ENCODE measurements at regions not wholly inside any gene's neighbourhood (a gene's known extent, or its start where the extent isn't known, plus 50 kb on each side); places are given as distances from the start of the nearest gene placed in this dataset.

- Histone ChIP-seq H3K27ac (no peak overlapping the region), H3K4me3 (no peak overlapping the region), H3K4me1 (peaks cover under 1% of the 10 kb centered on the region), H3K36me3 (no peaks in the 10 kb centered on the region), H3K9me3 (no peaks in the 10 kb centered on the region), H3K27me3 (no peaks in the 10 kb centered on the region)
- TF ChIP-seq, protein P1, sequence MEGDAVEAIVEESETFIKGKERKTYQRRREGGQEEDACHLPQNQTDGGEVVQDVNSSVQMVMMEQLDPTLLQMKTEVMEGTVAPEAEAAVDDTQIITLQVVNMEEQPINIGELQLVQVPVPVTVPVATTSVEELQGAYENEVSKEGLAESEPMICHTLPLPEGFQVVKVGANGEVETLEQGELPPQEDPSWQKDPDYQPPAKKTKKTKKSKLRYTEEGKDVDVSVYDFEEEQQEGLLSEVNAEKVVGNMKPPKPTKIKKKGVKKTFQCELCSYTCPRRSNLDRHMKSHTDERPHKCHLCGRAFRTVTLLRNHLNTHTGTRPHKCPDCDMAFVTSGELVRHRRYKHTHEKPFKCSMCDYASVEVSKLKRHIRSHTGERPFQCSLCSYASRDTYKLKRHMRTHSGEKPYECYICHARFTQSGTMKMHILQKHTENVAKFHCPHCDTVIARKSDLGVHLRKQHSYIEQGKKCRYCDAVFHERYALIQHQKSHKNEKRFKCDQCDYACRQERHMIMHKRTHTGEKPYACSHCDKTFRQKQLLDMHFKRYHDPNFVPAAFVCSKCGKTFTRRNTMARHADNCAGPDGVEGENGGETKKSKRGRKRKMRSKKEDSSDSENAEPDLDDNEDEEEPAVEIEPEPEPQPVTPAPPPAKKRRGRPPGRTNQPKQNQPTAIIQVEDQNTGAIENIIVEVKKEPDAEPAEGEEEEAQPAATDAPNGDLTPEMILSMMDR (IDR thresholded peaks at IDR 0.05) = no peak
- DNase-seq = no peak
- ATAC-seq = no peak
- intact Hi-C loops (cut with DNase I) = no loop called here
These were observed 248.3 kb upstream of the AFDN start for GRCh38 chr6:167578371-167578901.

DNA sequence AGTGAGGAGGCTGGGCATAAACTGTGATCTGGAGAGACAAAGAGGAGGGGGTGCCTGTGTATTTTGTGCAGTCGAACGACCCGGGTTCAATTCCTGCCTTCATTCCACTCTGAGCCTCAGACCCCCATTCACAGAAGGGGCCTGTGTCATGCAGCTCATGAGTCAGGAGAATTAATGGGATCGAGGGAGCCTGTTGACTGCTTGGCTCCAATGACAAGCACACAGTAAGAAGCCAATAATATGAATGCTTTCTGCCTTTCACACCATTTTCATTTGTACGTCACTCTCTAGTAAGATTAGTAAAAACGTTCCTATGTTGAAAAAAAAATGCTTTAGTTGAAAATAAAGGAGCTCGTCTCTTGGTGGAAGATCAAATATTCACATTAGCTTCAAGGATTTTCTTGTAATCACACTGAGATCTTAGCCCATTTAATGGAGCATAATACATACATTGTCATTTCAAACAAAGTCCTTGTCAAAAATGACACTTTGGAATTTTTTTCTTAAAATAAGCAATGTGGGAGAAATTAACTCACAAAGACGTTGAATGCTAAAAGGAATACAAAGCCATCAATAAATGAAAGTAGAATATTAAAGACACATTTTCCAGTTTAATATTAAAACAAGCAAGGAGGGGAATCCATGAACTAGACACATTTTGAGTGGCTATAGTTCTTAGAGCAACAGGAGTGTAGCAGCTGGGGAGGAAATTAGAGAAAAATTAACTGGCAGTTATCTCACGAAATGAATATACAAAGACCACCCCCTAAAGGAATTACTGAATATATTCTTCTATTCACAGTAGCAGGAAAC, 246.7 kb upstream of the AFDN start:
- no peaks in the 10 kb centered on the region for H3K4me1 ChIP-seq
- H3K9me3 ChIP-seq = no peaks in the 10 kb centered on the region
- H3K36me3 ChIP-seq = no peaks in the 10 kb centered on the region
- ATAC-seq = no peak
- DNase-seq = no peak
- TF ChIP-seq, protein P1 (IDR thresholded peaks at IDR 0.05) = no peak
- H3K27ac ChIP-seq = no peak overlapping the region
- no peaks in the 10 kb centered on the region for H3K27me3 ChIP-seq
- intact Hi-C loops (cut with DNase I) = no loop called here
- H3K4me3 ChIP-seq = no peak overlapping the region

DNA sequence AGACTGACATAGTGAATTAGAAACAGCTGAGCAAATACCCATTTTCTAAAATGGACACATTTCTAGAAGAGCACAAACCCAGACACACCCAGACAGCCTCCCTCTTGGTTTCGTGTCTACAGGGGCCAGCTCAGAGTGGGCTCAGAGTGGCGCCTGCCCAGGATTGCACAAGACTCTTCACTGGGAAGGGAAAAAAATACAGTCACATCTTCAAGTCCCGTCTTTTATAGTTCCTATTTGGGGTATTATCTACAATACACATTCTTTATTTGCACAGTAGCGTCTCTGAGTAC, 246.1 kb upstream of the AFDN start:
- Histone ChIP-seq H3K4me3 (no peak overlapping the region), H3K27ac (no peak overlapping the region), H3K27me3 (no peaks in the 10 kb centered on the region), H3K9me3 (no peaks in the 10 kb centered on the region), H3K36me3 (no peaks in the 10 kb centered on the region), H3K4me1 (no peaks in the 10 kb centered on the region)
- intact Hi-C loops (cut with DNase I) = no loop called here
- no peak for ATAC-seq
- no peak for DNase-seq
- TF ChIP-seq, protein P1 (IDR thresholded peaks at IDR 0.05) = no peak

- H3K27ac ChIP-seq = no peak overlapping the region
- no peaks in the 10 kb centered on the region for H3K27me3 ChIP-seq
- no peak for DNase-seq
- intact Hi-C loops (cut with DNase I) = no loop called here
- ATAC-seq = no peak
- no peak overlapping the region for H3K4me3 ChIP-seq
- H3K36me3 ChIP-seq = no peaks in the 10 kb centered on the region
- no peaks in the 10 kb centered on the region for H3K9me3 ChIP-seq
- H3K4me1 ChIP-seq = no peaks in the 10 kb centered on the region
- TF ChIP-seq, protein P1 (IDR thresholded peaks at IDR 0.05) = no peak
These were observed 245.1 kb upstream of the AFDN start for GRCh38 chr6:167581637-167582036.

DNA sequence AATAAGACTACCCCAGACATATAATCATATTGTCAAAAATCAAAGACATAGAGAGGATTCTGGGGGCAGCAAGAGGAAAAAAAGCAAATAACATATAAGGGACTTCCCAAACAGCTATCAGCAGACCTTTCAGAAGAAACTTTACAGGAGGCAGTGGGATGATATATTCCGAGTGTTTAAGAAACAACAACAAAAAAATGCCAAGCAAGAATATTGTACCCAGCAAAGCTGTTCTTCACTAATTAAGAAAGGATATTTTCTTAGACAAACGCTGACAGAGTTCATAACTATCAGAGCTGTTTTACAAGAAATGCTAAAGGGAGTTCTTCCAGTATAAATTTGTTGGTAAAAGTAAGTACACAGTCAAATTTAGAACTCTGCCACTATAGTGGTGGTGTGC, 243.3 kb upstream of the AFDN start:
- H3K9me3 ChIP-seq = no peaks in the 10 kb centered on the region
- no peaks in the 10 kb centered on the region for H3K4me1 ChIP-seq
- ATAC-seq (no peak), DNase-seq (no peak)
- TF ChIP-seq, protein P1 (IDR thresholded peaks at IDR 0.05) = no peak
- intact Hi-C loops (cut with DNase I) = no loop called here
- H3K27me3 ChIP-seq = no peaks in the 10 kb centered on the region
- H3K4me3 ChIP-seq = no peak overlapping the region
- no peak overlapping the region for H3K27ac ChIP-seq
- H3K36me3 ChIP-seq = no peaks in the 10 kb centered on the region

Measured in upper lobe of right lung (tissue), 1 donor.